ENCODE measurements at regions not wholly inside any gene's neighbourhood (a gene's known extent, or its start where the extent isn't known, plus 50 kb on each side); places are given as distances from the start of the nearest gene placed in this dataset.

- ATAC-seq (ENCODE audit: insufficient read depth, low FRiP score) (no peak), DNase-seq (peak in 1 of 3 donors; percentile 2)
- no peak overlapping the region for H3K9ac ChIP-seq (ENCODE audit: insufficient read depth in 1 of 2, low read length in 2 of 2)
- H3K4me1 ChIP-seq (ENCODE audit: control insufficient read depth in 5 of 5, insufficient read depth in 5 of 5, low read length in 5 of 5), result no peaks in the 10 kb centered on the region
- no peak for TF ChIP-seq CTCF (IDR thresholded peaks at IDR 0.05; ENCODE audit: control extremely low read depth, extremely low read depth)
- no peak overlapping the region for H3K27ac ChIP-seq (ENCODE audit: low read depth in 1 of 2, low read length in 1 of 2)
- no peak overlapping the region for H3K4me3 ChIP-seq
- WGBS, 2 donors, result 56 to 70% methylated on average over 6 of the region's 6 CpGs
- H3K9me3 ChIP-seq (ENCODE audit: control insufficient read depth in 4 of 4, insufficient read depth in 3 of 4, low read length in 3 of 4), result no peaks in the 10 kb centered on the region
- H3K36me3 ChIP-seq (ENCODE audit: control insufficient read depth in 4 of 4, insufficient read depth in 4 of 4, low read length in 4 of 4), result no peaks in the 10 kb centered on the region
- H3K27me3 ChIP-seq (ENCODE audit: control insufficient read depth in 3 of 3, insufficient read depth in 3 of 3, low read length in 2 of 3), result no peaks in the 10 kb centered on the region
Observed at GRCh38 chr2:223169830-223170605, 118.0 kb downstream of the KCNE4 start.

GRCh38 chr2:223176970-223177369 is 125.0 kb downstream of the KCNE4 start:
- no peak overlapping the region for H3K27ac ChIP-seq (ENCODE audit: low read depth in 1 of 2, low read length in 1 of 2)
- no peak for DNase-seq
- no peaks in the 10 kb centered on the region for H3K4me1 ChIP-seq (ENCODE audit: control insufficient read depth in 5 of 5, insufficient read depth in 5 of 5, low read length in 5 of 5)
- H3K9me3 ChIP-seq (ENCODE audit: control insufficient read depth in 4 of 4, insufficient read depth in 3 of 4, low read length in 3 of 4), result no peaks in the 10 kb centered on the region
- H3K4me3 ChIP-seq, result no peak overlapping the region
- no peaks in the 10 kb centered on the region for H3K36me3 ChIP-seq (ENCODE audit: control insufficient read depth in 4 of 4, insufficient read depth in 4 of 4, low read length in 4 of 4)
- no peak overlapping the region for H3K9ac ChIP-seq (ENCODE audit: insufficient read depth in 1 of 2, low read length in 2 of 2)
- ATAC-seq (ENCODE audit: insufficient read depth, low FRiP score), result no peak
- WGBS, 2 donors, result 74 to 82% methylated on average over 2 of the region's 2 CpGs
- TF ChIP-seq CTCF (IDR thresholded peaks at IDR 0.05; ENCODE audit: control extremely low read depth, extremely low read depth), result no peak
- peaks cover 0 to 4% (median 0%) of the 10 kb centered on the region in 3 donors for H3K27me3 ChIP-seq (ENCODE audit: control insufficient read depth in 3 of 3, insufficient read depth in 3 of 3, low read length in 2 of 3)

GRCh38 chr2:223180463-223180862 is 128.5 kb downstream of the KCNE4 start:
- Histone ChIP-seq H3K27me3 (ENCODE audit: control insufficient read depth in 3 of 3, insufficient read depth in 3 of 3, low read length in 2 of 3) (peaks cover 0 to 2% (median 0%) of the 10 kb centered on the region in 3 donors), H3K4me1 (ENCODE audit: control insufficient read depth in 5 of 5, insufficient read depth in 5 of 5, low read length in 5 of 5) (no peaks in the 10 kb centered on the region), H3K36me3 (ENCODE audit: control insufficient read depth in 4 of 4, insufficient read depth in 4 of 4, low read length in 4 of 4) (no peaks in the 10 kb centered on the region), H3K27ac (ENCODE audit: low read depth in 1 of 2, low read length in 1 of 2) (no peak overlapping the region), H3K9me3 (ENCODE audit: control insufficient read depth in 4 of 4, insufficient read depth in 3 of 4, low read length in 3 of 4) (no peaks in the 10 kb centered on the region), H3K9ac (ENCODE audit: insufficient read depth in 1 of 2, low read length in 2 of 2) (no peak overlapping the region), H3K4me3 (no peak overlapping the region)
- ATAC-seq (ENCODE audit: insufficient read depth, low FRiP score) (no peak), DNase-seq (no peak)
- no peak for TF ChIP-seq CTCF (IDR thresholded peaks at IDR 0.05; ENCODE audit: control extremely low read depth, extremely low read depth)
- WGBS, 2 donors, result 52 to 80% methylated on average over 2 of the region's 2 CpGs

GRCh38 chr2:223181561-223181960 is 129.6 kb downstream of the KCNE4 start:
- no peak for ATAC-seq (ENCODE audit: insufficient read depth, low FRiP score)
- no peaks in the 10 kb centered on the region for H3K4me1 ChIP-seq (ENCODE audit: control insufficient read depth in 5 of 5, insufficient read depth in 5 of 5, low read length in 5 of 5)
- H3K36me3 ChIP-seq (ENCODE audit: control insufficient read depth in 4 of 4, insufficient read depth in 4 of 4, low read length in 4 of 4), result no peaks in the 10 kb centered on the region
- H3K27ac ChIP-seq (ENCODE audit: low read depth in 1 of 2, low read length in 1 of 2), result no peak overlapping the region
- DNase-seq, result no peak
- no peak for TF ChIP-seq CTCF (IDR thresholded peaks at IDR 0.05; ENCODE audit: control extremely low read depth, extremely low read depth)
- H3K9me3 ChIP-seq (ENCODE audit: control insufficient read depth in 4 of 4, insufficient read depth in 3 of 4, low read length in 3 of 4), result no peaks in the 10 kb centered on the region
- WGBS, 2 donors, result 64 to 67% methylated on average over 1 of the region's 1 CpG
- no peak overlapping the region for H3K9ac ChIP-seq (ENCODE audit: insufficient read depth in 1 of 2, low read length in 2 of 2)
- no peak overlapping the region for H3K4me3 ChIP-seq
- H3K27me3 ChIP-seq (ENCODE audit: control insufficient read depth in 3 of 3, insufficient read depth in 3 of 3, low read length in 2 of 3), result no peaks in the 10 kb centered on the region

All from lung (tissue), 11 donors.